Neural cell (in vitro differentiated cells): ENCODE measurements at regions not wholly inside any gene's neighbourhood (a gene's known extent, or its start where the extent isn't known, plus 50 kb on each side); places are given as distances from the start of the nearest gene placed in this dataset.

Source experiments
- H2AFZ ChIP-seq: fragments of 200-600, 300-800 bp; sonication (generic), shearing (Covaris generic); 2 replicates; pipeline ENCODE4 v1.6.0; 2014; ENCODE audit warnings: low read depth, mild to moderate bottlenecking, antibody characterized with exemption, low read length, moderate library complexity
- H3F3A ChIP-seq: fragments of 200-600 bp; shearing (Covaris generic); 2 replicates; pipeline ENCODE4 v1.6.1; 2016; ENCODE audit warnings: mild to moderate bottlenecking, moderate library complexity, mixed read lengths, antibody characterized with exemption, low read length; ENCODE audit not compliant: insufficient read depth, poor library complexity, severe bottlenecking
- H3K27ac ChIP-seq: fragments of 200-600, 300-800 bp; sonication (generic), shearing (Covaris generic); 2 replicates; pipeline ENCODE4 v1.5.1; 2014; ENCODE audit warnings: mild to moderate bottlenecking, low read length, moderate library complexity
- H3K27me3 ChIP-seq: fragments of 300-800, 200-600 bp; sonication (generic), shearing (Covaris generic); 2 replicates; pipeline ENCODE4 v1.6.0; 2014; ENCODE audit warnings: mild to moderate bottlenecking, low read depth, low read length, moderate library complexity; ENCODE audit not compliant: insufficient read depth
- H3K36me3 ChIP-seq: fragments of 300-800, 200-600 bp; sonication (generic), shearing (Covaris generic); 2 replicates; pipeline ENCODE4 v1.5.1; 2014; ENCODE audit warnings: mild to moderate bottlenecking, antibody characterized with exemption, low read length, moderate library complexity; ENCODE audit not compliant: insufficient read depth
- H3K4me2 ChIP-seq: fragments of 300-800, 200-600 bp; sonication (generic), shearing (Covaris generic); 2 replicates; pipeline ENCODE4 v1.6.0; 2014; ENCODE audit warnings: mild to moderate bottlenecking, low read length
- H3K4me3 ChIP-seq: fragments of 300-800, 200-600 bp; sonication (generic), shearing (Covaris generic); 2 replicates; pipeline ENCODE4 v1.5.1; 2014; ENCODE audit warnings: mild to moderate bottlenecking, low read length, moderate library complexity
- H3K79me2 ChIP-seq: fragments of 200-600 bp; shearing (Covaris generic); replicated peaks from 2 replicates; pipeline ENCODE4 v1.6.0; 2014; ENCODE audit warnings: mild to moderate bottlenecking, low read length, moderate library complexity; ENCODE audit not compliant: insufficient read depth
- H3K9ac ChIP-seq: fragments of 300-800, 200-600 bp; sonication (generic), shearing (Covaris generic); 2 replicates; pipeline ENCODE4 v1.6.1; 2016; ENCODE audit warnings: mild to moderate bottlenecking, low read length, mixed read lengths
- H3K9me2 ChIP-seq: fragments of 200-600 bp; shearing (Covaris generic); 2 replicates; pipeline ENCODE4 v1.6.1; 2016; ENCODE audit warnings: mild to moderate bottlenecking, low read length, mixed read lengths; ENCODE audit not compliant: insufficient read depth
- H3K9me3 ChIP-seq: fragments of 200-600, 300-800 bp; sonication (generic), shearing (Covaris generic); 2 replicates; pipeline ENCODE4 v1.6.1; 2016; ENCODE audit warnings: mild to moderate bottlenecking, mixed run types, low read length, moderate library complexity, mixed read lengths
- H4K20me1 ChIP-seq: fragments of 200-600 bp; shearing (Covaris generic); 2 replicates; pipeline ENCODE4 v1.6.1; 2016; ENCODE audit warnings: mild to moderate bottlenecking, mixed run types; ENCODE audit not compliant: insufficient read depth
- CTCF ChIP-seq: fragments of 450-650 bp; IDR thresholded peaks from 2 replicates; pipeline ENCODE4 v1.5.1; 2014; ENCODE audit warnings: antibody characterized with exemption, mild to moderate bottlenecking, moderate library complexity; ENCODE audit not compliant: poor library complexity, severe bottlenecking
- EP300 ChIP-seq: fragments of 450-650 bp; conservative IDR thresholded peaks from 2 replicates; pipeline ENCODE4 v1.6.1; 2014; ENCODE audit warnings: antibody characterized with exemption, mild to moderate bottlenecking, moderate library complexity; ENCODE audit not compliant: poor library complexity, severe bottlenecking
- EZH2 ChIP-seq: fragments of 200-600, 300-800 bp; shearing (Covaris generic), sonication (generic); IDR thresholded peaks from 2 replicates; pipeline ENCODE4 v1.6.1; 2014; ENCODE audit warnings: antibody characterized with exemption, low read length, borderline replicate concordance, mild to moderate bottlenecking; ENCODE audit not compliant: insufficient read depth, poor library complexity, severe bottlenecking
- MXI1 ChIP-seq: fragments of 450-650 bp; conservative IDR thresholded peaks from 2 replicates; pipeline ENCODE4 v1.6.1; 2014; ENCODE audit warnings: antibody characterized with exemption, mild to moderate bottlenecking; ENCODE audit not compliant: poor library complexity, severe bottlenecking
- POLR2AphosphoS5 ChIP-seq: IDR thresholded peaks from 2 replicates; pipeline ENCODE4 v1.6.1; 2012
- RAD21 ChIP-seq: fragments of 450-650 bp; conservative IDR thresholded peaks from 2 replicates; pipeline ENCODE4 v1.6.1; 2014; ENCODE audit warnings: antibody characterized with exemption, mild to moderate bottlenecking, moderate library complexity
- REST ChIP-seq: IDR thresholded peaks from 2 replicates; pipeline ENCODE4 v1.6.1; 2012; ENCODE audit warnings: borderline replicate concordance
- SMC3 ChIP-seq: fragments of 450-650 bp; conservative IDR thresholded peaks from 2 replicates; pipeline ENCODE4 v1.6.1; 2014; ENCODE audit warnings: antibody characterized with exemption, mild to moderate bottlenecking, moderate library complexity; ENCODE audit not compliant: poor library complexity
- TAF1 ChIP-seq: IDR thresholded peaks from 2 replicates; pipeline ENCODE4 v1.6.1; 2012; ENCODE audit warnings: low read depth

GRCh38 chr5:2891781-2892180 lies 140.3 kb upstream of the IRX2 start:
- Histone ChIP-seq H3K36me3 (no peaks in the 10 kb centered on the region), H3K27me3 (no peaks in the 10 kb centered on the region), H3K4me3 (no peak overlapping the region), H3K9ac (no peak overlapping the region), H4K20me1 (no peaks in the 10 kb centered on the region), H3K9me3 (no peaks in the 10 kb centered on the region), H3K4me2 (no peak overlapping the region), H3F3A (no peaks in the 10 kb centered on the region), H3K9me2 (no peaks in the 10 kb centered on the region), H2AFZ (no peak overlapping the region), H3K79me2 (no peaks in the 10 kb centered on the region), H3K27ac (no peak overlapping the region)
- no peak for TF ChIP-seq CTCF
- TF ChIP-seq SMC3, result no peak
- TF ChIP-seq MXI1, result no peak
- no peak for TF ChIP-seq EP300
- TF ChIP-seq TAF1, result no peak
- TF ChIP-seq RAD21, result no peak
- TF ChIP-seq REST, result no peak
- TF ChIP-seq EZH2, result no peak
- no peak for TF ChIP-seq POLR2AphosphoS5

GRCh38 chr5:2890011-2890410 lies 138.5 kb upstream of the IRX2 start:
- no peak overlapping the region for H2AFZ ChIP-seq
- no peak overlapping the region for H3K9ac ChIP-seq
- no peaks in the 10 kb centered on the region for H4K20me1 ChIP-seq
- H3F3A ChIP-seq, result no peaks in the 10 kb centered on the region
- no peaks in the 10 kb centered on the region for H3K79me2 ChIP-seq
- no peaks in the 10 kb centered on the region for H3K36me3 ChIP-seq
- H3K9me3 ChIP-seq, result no peaks in the 10 kb centered on the region
- no peaks in the 10 kb centered on the region for H3K27me3 ChIP-seq
- no peak for TF ChIP-seq EZH2
- TF ChIP-seq EP300, result no peak
- no peak for TF ChIP-seq RAD21
- TF ChIP-seq MXI1, result no peak
- H3K4me2 ChIP-seq, result no peak overlapping the region
- H3K9me2 ChIP-seq, result no peaks in the 10 kb centered on the region
- no peak overlapping the region for H3K4me3 ChIP-seq
- H3K27ac ChIP-seq, result no peak overlapping the region
